Breast epithelium (tissue), 3 donors: ENCODE measurements at regions not wholly inside any gene's neighbourhood (a gene's known extent, or its start where the extent isn't known, plus 50 kb on each side); places are given as distances from the start of the nearest gene placed in this dataset.

Source experiments
- CTCF ChIP-seq, 3 donors: fragments of 450-650 bp; IDR thresholded peaks; one replicate each; pipeline ENCODE4 v1.5.1; 2016 to 2017; ENCODE audit warnings: antibody characterized with exemption in 3 of 3, mild to moderate bottlenecking in 3 of 3, moderate library complexity in 3 of 3
- POLR2A ChIP-seq: fragments of 450-650 bp; IDR thresholded peaks from one replicate; pipeline ENCODE4 v1.6.1; 2016; ENCODE audit warnings: antibody characterized with exemption, mild to moderate bottlenecking, moderate library complexity

- TF ChIP-seq POLR2A (no peak), CTCF (IDR thresholded peaks at IDR 0.05) (no peak)
These were observed 134.2 kb upstream of the HDGFL1 start for GRCh38 chr6:22435151-22435550.
